ENCODE measurements at regions not wholly inside any gene's neighbourhood (a gene's known extent, or its start where the extent isn't known, plus 50 kb on each side); places are given as distances from the start of the nearest gene placed in this dataset.

- intact Hi-C loops (cut with DNase I) = no loop called here
- Histone ChIP-seq H3K9me3 (no peaks in the 10 kb centered on the region), H3K4me1 (no peaks in the 10 kb centered on the region), H3K27ac (no peak overlapping the region), H3K4me3 (no peak overlapping the region), H3K36me3 (no peaks in the 10 kb centered on the region), H3K27me3 (peaks cover 0 to 8% of the 10 kb centered on the region in 2 donors)
- ATAC-seq = no peak
- no peak for DNase-seq
- TF ChIP-seq CTCF (IDR thresholded peaks at IDR 0.05) = no peak
Measured at GRCh38 chr17:11086646-11087340, 154.2 kb upstream of the SHISA6 start.

- ATAC-seq = no peak
- Histone ChIP-seq H3K27ac (no peak overlapping the region), H3K4me3 (no peak overlapping the region), H3K4me1 (no peaks in the 10 kb centered on the region), H3K9me3 (no peaks in the 10 kb centered on the region), H3K27me3 (peaks cover 0 to 8% of the 10 kb centered on the region in 2 donors), H3K36me3 (no peaks in the 10 kb centered on the region)
- TF ChIP-seq CTCF (IDR thresholded peaks at IDR 0.05) = no peak
- no peak for DNase-seq
- intact Hi-C loops (cut with DNase I) = no loop called here
Measured at GRCh38 chr17:11082559-11082958, 158.5 kb upstream of the SHISA6 start.

GRCh38 chr17:11081342-11081741 lies 159.7 kb upstream of the SHISA6 start:
- H3K27ac ChIP-seq = no peak overlapping the region
- no peak for TF ChIP-seq CTCF (IDR thresholded peaks at IDR 0.05)
- intact Hi-C loops (cut with DNase I) = no loop called here
- ATAC-seq = no peak
- H3K27me3 ChIP-seq = peaks cover 0 to 8% of the 10 kb centered on the region in 2 donors
- H3K4me3 ChIP-seq = no peak overlapping the region
- H3K4me1 ChIP-seq = no peaks in the 10 kb centered on the region
- H3K9me3 ChIP-seq = no peaks in the 10 kb centered on the region
- H3K36me3 ChIP-seq = no peaks in the 10 kb centered on the region
- DNase-seq = no peak

- H3K27me3 ChIP-seq = no peaks in the 10 kb centered on the region
- no peak for TF ChIP-seq CTCF (IDR thresholded peaks at IDR 0.05)
- H3K4me3 ChIP-seq = no peak overlapping the region
- no peak overlapping the region for H3K27ac ChIP-seq
- intact Hi-C loops (cut with DNase I) = no loop called here
- no peaks in the 10 kb centered on the region for H3K9me3 ChIP-seq
- no peaks in the 10 kb centered on the region for H3K4me1 ChIP-seq
- no peak for DNase-seq
- ATAC-seq = no peak
- no peaks in the 10 kb centered on the region for H3K36me3 ChIP-seq
Measured at GRCh38 chr17:11077673-11078072, 163.3 kb upstream of the SHISA6 start.

- Histone ChIP-seq H3K36me3 (no peaks in the 10 kb centered on the region), H3K4me1 (no peaks in the 10 kb centered on the region), H3K27me3 (no peaks in the 10 kb centered on the region), H3K27ac (no peak overlapping the region), H3K4me3 (no peak overlapping the region), H3K9me3 (peaks cover 0 to 11% of the 10 kb centered on the region in 2 donors)
- DNase-seq (no peak), ATAC-seq (no peak)
- TF ChIP-seq CTCF (IDR thresholded peaks at IDR 0.05) = no peak
- intact Hi-C loops (cut with DNase I) = no loop called here
Measured at GRCh38 chr17:11074451-11074850, 166.6 kb upstream of the SHISA6 start.

Data from left lung (tissue), 4 donors.